ENCODE measurements at regions not wholly inside any gene's neighbourhood (a gene's known extent, or its start where the extent isn't known, plus 50 kb on each side); places are given as distances from the start of the nearest gene placed in this dataset.

GRCh38 chr16:6970171-6970857, 362.3 kb upstream of the RBFOX1 start:
- TF ChIP-seq, protein P1, sequence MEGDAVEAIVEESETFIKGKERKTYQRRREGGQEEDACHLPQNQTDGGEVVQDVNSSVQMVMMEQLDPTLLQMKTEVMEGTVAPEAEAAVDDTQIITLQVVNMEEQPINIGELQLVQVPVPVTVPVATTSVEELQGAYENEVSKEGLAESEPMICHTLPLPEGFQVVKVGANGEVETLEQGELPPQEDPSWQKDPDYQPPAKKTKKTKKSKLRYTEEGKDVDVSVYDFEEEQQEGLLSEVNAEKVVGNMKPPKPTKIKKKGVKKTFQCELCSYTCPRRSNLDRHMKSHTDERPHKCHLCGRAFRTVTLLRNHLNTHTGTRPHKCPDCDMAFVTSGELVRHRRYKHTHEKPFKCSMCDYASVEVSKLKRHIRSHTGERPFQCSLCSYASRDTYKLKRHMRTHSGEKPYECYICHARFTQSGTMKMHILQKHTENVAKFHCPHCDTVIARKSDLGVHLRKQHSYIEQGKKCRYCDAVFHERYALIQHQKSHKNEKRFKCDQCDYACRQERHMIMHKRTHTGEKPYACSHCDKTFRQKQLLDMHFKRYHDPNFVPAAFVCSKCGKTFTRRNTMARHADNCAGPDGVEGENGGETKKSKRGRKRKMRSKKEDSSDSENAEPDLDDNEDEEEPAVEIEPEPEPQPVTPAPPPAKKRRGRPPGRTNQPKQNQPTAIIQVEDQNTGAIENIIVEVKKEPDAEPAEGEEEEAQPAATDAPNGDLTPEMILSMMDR (IDR thresholded peaks at IDR 0.05): no peak
- no peak for TF ChIP-seq POLR2A (IDR thresholded peaks at IDR 0.05)
